ENCODE measurements at regions not wholly inside any gene's neighbourhood (a gene's known extent, or its start where the extent isn't known, plus 50 kb on each side); places are given as distances from the start of the nearest gene placed in this dataset.

DNA sequence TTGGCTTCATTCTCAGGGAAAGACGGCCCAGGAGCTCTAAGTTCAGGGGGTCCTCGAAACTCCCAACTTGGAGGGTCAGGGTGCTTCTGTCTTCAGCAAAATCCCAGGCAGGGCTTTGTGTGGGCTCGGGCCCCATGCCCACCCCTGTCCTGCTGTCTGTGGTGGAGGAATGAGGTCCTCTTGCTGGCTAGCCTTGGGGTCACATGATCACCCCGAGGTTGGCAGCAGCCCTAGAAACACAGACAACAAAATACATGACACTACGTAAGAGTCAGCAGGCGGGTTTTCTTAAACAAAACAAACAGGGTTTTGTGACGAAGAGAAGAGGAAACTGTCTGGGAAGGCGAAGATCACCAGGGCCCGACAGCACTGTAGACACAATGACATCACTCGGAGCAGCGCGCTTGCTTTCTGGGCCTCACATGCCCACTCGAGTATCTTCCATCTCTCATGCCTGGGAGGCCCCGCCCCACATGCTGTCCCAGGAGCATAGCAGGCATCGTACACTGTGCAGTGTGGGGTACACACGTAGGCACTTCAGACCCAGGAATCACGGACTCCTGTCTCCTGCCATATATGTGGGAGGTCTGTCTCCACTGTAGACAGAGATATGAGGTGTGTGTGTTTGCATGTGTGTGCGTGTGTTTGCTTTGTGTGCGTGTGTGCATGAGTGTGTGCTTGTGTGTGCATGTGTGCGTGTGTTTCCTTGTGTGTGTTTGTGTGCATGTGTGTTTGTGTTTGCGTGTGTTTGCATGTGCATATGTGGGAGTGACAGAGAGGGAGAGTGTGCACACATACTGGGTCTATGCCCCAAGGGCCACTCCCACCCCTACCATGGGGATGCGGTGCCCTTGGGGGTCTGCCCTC lies 94.7 kb downstream of the SIK1 start:
- DNase-seq, result no peak

DNA sequence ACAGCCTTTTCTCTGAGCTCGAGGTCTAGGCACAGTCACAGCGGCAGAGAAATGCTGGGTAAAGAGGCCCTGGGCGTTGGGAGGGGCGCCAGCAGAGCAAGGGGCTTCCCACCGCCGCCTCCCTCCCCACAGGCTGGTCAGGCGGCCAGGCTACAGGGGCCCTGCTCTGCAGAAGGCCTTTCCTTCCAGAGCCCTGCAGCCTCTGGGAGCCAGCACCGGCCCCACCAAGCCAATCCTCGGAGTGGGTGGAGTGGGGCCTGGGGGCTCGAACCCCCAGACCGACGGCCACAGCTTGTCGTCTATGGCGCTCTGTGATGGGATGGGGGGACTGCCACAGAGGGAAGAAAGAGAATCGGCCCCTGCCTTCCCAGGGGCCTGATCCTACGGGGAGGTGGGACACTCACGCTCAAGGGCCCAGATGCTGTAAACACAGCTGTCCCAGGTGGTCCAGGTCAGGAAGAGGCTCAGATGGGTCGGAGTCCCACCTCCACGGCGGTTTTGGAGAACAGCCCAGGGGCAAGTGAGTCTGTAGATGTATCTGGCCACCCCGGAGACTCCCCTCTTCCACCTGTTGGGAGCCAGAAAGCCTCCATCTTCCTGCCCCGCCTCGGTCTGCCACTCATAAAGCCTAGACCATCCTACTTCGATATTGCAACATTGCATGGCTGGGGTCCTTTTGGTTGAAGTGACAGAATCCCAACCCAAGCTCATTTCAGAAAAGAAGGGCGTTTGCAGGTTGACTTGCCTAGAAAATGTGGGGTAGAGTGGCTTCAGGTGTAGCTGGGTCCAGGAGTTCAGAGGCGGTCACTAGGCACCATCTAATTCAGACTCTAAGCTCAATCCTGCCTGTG lies 95.6 kb downstream of the SIK1 start:
- no peak for DNase-seq

DNA sequence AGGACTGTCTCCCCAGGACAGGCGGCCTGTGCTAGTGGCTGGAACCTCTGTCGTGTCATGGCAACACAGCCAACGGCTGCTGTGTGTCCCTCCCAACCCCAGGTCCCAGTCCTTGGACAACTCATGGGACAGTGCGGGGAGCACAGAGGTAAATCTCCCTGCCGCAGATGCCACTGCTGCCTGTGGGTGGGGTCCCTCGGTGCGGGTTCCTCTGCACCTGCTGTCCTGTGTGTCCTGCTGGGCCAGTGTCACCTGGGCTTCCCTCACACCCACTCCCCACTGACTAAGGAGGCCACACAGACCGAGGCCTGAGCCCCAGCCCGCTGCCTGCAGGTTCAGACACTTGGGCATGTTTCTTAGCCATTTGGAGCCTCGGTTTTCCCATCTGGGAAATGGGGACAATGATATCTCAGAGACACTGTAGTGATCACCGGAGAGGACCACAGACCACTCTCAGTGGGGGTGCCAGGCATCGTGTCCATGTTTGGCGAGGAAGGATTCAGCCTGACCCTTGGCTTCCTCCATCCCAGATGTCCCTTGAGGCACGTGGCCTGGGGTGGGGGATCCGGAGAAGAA lies 96.5 kb downstream of the SIK1 start:
- no peak for DNase-seq

DNA sequence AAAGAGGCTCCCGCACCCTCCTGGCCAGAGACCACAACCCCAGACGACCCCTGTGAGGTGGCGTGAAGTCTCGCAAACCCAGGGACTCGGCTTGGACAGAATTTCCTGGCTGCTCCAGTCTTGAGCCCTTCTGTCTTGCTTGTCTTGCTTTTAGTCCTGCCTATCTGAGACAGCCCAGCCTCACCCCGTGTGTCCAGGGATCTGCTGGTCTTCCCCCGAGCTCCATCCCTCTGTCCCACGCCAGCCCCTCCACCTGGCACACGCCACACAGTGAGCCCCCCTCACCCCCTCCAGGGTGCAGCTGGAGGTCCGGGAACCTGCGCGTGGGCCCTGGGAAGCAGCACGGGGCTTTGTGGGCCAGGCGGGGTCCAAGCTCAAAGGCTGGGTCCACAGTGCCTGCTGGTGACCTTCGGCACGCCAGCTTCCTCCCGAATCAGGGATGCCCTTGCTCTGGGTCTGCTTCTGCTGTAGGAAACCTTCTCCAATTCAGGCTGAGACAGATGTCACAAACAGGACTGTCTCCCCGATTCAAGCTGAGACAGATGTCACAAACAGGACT lies 97.1 kb downstream of the SIK1 start:
- DNase-seq, result no peak

DNA sequence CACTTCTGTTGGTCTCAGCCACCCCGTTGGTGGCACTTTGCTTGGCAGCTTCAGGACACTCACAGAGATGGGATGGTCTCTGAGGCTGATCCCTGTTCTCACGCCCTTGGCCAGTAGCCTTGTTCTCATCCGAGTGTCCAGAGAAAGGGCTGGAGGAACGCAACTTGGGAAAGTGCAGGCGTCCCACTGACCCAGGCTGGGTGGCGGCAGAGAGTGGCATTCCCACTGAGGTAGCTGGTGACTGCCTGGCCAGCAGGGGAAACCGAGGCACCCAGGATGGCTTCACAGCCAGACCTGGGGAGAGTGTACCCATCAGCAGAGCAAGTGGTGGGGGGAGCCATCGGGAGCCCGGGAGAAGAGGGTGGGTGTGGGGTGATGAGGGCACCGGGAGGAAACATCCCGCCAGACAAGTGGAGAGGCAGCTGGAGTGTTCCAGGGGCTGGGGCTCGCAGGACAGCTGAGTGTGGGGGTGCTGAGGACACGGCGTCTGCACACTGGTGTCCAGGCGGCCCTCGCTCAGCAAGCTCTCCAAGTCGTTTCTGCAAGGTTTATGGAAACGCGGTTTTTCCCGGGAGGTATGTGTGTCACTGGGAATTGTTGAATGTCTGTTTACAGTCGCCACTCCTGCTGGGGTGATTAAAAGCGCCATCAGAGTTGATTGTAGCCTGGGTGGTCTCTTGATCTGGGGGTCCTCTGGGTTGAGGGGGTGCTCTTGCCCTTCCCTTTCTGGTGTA lies 97.8 kb downstream of the SIK1 start:
- no peak for DNase-seq

DNA sequence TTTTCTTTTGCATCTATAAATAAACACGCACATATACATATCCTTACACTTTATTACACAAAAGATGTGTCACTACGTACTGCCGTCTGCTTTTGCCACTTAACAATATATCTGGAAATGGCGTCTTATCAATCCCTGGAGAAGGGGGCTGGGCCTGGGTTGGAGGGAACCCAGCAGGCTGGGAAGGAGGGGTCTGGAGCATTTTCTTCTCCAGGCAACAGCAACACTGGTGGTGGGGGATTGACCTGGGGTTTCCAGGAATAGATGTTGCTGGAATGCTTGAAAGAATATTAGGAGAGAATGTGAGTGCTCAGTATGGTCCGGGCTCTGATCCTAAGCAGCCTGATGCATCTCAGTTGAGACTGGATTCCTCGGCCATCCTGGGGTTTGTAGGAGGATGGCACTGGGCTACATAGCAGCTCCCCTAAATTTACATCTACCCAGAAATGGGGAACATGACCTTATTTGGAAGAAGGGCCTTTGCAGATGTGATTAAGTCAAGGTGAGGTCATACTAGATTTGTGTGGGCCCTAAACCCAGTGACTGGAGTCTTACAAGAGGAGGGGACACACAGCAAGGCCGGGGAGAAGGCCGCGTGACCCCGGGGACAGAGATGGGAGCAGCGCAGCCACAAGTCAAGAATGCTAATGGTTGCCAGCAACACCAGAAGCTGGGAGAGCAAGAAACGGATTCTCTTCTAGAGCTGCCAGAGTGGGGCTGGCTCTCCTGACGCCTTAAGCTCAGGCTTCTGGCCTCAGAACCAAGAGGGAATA lies 98.6 kb downstream of the SIK1 start:
- DNase-seq, result no peak

DNA sequence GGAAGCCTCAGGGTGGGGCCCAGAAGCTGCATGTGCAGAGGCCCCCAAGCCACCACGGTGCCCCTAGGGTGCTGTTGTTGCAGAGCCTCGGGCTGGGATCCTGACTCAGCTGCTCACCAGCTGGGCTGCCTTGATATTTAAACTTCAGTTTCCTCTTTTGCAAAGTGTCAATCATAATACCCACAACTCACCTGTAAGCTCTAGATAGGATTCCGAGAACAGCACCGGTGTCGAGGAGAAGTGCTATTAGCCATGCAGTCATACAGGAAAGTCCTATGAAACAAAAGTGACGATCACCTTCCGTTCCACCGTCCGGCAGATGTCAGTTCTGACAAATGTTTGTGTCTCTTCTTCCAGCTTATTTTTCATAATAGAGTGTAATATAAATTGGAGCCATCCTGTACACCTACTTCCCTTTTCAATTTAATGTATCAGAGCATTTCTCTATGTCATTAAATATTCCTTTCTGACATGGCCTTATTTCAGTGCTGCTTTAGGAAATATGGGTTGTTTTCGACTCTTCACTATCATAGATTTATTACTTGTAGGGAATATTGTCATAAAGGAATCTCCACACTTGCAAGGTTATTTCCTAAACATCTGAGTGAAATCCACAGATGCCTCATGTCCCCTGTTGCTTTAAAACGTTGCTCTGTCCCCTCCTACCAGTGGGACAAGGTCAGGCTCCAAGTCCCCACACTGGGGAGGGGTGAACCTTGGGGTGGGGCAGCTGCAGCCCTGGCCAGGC lies 100.8 kb downstream of the SIK1 start:
- no peak for DNase-seq

DNA sequence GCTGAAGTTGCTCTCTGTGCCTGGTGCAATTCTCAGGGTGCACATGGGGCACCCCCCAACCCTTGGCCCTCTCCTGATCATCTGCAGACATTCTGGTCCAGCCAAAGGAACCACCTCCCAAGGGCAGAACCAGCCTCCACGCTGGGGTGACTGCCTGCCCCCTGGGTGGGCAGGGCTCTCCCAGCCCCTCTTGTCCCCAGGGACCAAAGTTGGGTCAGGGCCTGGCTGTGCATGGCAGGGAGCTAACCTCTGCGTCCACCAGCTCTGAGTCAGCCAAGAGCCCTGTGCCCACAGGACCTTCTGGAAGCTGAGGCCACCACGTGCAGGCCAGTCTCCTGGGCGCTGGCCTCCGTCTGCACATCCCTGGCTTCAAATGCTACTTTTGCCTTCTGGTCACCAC lies 101.9 kb downstream of the SIK1 start:
- DNase-seq, result no peak

DNA sequence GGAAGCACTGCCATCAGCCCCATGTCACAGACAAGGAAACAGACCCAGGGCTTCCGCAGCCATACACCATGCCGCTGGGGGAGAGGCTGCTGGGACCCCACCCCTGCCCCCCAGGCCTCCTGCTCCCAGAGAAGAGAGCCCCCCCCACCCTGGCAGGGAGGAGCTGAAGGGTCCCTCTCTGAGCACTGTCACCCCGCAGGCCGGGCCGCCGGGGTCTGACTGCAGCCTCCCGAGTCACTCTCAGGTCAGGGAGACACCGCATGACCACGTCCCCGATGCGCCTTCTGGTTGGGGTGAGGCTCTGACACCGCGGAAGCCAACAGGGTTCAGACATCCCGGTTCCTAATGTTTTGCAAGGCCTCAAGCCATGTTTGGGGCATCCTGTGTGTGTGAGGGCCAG lies 102.3 kb downstream of the SIK1 start:
- DNase-seq, result no peak

DNA sequence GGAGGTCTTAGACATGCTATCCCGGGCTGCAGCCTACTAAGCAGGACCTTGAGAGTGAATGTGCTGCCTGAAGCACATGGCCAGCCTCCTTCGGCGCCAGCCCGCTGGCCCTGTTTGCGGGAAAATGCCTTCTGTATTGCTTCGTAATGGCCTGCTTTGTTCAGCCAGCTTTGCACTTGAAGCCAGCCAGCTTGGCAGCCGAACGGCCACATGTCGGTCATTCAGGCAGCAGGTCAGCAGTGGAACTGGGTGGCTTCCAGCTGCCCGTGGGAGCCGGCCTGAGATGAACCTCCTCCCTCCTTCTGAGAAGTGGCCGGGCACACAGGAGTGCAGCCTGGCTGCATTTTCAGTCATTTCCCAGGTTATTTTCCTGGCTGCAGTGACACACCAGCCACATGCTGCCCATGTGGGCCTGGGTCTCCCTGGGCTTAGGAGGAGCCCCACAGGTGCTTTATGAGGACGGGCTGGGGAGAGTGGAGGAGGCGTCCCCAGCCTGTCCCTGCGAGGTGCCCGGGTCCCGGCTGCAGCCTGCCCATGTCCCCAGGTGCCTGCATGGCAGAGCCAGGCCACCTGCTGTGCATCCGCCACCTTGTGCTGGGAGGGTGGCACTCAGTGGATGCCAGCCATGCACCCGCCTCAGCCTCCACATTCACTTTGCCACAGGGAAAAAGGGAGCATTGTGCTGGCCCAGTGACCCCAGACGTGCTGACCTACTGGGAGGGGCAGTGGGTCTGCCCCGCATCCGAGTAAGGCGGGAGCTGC lies 103.5 kb downstream of the SIK1 start:
- no peak for DNase-seq

DNA sequence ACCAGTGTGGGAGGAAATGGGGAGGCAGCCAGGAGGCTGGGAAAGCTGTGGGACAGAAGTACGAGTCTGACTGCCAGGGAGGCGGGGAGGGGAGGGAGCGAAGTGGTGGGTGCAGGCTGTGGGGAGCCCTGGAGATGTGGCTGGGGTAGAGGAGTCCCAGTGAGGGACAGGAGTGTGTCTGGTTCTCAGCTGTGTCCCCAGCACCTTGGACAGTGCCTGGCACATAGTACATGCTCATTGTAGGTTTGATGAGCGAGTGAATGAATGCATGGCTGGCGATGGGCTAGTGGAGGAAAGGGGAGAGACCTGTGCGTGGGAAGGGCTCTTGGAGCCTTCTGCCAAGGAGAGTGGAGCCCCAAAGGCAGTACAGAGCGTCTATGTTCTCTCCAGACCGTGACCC lies 104.1 kb downstream of the SIK1 start:
- no peak for DNase-seq

DNA sequence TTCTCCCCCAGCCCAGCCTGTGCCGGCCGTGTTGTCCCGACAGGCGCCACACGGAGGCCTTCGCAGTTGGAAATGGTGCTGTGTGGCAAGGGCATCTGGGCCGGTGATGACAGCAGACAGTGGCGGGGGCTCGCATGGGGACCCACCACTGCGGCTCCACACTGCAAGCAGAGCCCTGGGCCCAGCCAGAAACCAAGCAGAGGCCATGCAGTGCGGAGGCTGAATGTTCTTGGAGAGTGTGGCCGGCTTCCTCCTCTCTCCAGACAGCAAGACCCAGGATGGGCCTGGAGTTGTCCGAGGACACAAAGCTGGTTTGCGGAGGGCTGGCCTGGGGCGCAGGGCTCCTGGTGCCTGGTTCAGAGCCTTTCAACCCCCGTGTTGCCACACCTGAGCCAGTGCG lies 104.6 kb downstream of the SIK1 start:
- DNase-seq, result no peak

DNA sequence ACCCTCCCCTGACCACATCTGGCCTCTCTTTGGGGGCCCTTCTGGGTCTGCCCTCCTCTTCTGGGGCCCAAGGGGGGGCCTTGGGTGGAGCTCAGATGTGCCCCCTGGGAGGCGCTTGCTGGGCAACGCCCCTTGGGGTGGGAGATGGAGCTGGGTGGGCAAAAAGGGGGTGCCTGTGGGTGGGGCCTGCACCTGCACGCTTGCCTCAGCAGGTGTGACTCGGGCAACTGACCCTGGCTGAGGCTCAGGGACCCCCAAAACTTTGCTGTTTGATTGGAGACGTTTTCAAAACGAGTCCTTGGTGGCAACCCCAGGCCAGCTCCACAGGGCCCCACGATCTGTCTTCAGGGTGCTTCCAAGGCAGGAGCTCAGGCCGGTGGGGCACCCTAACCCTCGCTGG lies 105.3 kb downstream of the SIK1 start:
- no peak for DNase-seq

DNA sequence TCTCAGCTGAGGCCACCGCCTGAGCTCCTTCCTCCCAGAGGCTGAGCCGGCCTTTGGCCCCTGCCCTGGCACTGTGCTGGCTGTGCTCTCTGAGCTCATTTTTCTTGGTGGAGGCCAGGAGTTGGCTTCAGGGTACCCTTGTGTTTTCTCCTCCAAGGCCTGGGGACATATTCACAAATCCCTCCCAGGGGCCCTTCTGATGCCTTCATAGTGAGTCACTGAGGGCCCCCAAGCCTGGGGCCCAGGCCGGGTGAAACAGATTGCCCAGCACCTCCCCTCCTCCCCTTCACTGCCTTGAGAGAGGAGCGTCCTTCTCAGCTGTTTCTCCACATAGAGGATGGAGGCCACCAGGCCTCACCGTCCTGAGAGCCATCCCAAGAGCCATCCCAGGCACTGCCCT lies 105.8 kb downstream of the SIK1 start:
- DNase-seq, result no peak

DNA sequence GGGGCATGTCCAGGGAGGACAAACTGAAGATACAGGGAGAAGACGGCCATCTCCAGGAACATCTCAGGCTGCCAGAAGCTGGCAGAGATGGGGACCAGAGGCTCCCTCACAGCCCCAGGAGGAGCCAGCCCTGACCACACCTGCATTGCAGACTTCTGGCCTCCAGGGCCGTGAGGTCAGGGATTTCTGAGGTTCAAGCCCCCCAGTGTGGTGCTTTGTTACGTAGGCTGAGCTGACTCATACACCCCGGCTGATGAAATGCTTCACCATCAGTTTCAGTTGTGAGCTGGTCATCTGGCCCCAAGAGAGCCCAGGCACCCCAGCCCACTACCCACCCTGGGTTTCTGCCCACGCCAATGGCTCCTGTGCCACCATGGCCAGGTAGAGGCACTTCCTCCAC lies 106.4 kb downstream of the SIK1 start:
- DNase-seq, result no peak

DNA sequence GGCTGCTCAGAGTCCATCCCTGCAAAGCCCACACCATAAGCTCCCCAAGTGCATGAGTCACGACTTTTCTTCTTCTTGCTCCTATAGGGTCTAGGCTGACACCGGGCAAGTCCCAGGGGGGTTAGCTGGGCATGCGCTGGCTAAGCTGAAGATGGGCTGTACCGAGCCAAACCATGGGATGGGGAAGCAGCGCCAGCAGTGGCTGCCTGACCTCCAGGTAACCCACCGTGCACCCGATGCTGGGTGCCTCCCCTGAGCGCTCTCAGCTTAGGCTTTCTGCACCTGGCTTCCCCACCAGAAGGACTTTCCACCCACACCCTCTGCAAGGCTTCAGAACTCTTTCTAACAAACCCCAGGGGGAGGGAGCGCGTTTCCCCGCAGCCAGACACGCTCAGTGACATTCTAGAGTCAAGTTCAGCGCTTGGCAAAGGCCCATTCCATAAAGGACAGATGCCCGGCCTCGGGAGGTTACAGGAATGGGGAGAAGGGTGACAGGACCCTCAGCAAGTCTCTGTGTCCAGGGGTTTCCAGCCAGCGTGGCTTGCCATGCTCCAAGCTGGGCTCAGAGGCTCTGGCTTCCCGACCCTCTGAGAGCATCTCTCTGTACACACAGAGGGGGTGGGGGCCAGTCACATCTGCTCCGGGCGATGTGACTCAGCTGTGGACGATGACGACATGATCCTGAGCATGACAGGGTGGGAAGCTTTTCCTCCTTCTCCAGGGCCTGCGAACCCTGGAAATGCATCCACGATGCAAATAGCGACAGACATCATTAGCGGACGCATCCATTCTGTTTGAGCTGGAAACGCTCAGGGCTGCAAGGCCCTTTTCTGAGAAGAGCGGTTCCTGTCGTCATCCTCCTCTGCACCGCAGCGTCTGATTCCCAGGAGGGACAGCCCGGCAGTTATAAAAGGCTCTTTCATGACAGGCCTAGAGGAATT lies 107.8 kb downstream of the SIK1 start:
- DNase-seq, result no peak

DNA sequence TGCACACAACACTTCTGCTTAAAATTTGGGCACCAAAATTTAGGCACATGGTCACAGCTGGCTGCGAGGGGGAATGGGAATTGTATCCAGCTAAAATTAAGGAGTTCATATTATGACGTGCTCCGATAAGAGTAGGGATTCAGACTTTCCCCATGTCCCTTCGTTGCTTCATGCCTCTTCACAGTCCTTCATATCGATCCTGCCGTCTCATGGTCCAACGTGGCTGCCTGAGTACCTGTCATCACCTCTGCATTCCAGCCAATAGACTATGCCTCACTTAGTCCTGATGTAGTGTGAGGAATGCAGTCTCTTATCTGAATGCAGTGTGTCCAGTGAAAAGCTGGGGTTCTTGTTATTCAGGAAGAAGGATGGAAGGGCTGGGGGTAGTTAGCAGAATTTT lies 108.6 kb downstream of the SIK1 start:
- no peak for DNase-seq

DNA sequence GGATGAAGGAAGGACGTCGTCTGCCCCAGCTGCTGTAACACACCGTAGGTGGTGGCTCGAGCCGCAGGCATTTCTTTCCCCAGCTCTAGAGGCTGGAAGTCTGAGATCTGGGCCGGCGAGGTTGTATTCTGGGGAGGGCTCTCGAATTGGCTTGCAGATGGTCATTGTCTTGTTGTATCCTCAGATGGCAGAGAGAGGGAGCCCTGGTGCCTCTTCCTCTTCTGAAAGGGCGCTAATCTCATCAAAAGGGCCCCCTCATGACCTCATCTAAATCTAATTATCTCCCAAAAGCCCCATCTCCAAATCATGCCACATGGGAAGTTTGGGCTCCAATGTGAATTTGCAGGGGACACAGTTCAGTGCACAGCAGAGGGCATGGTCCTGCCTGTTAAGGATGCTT lies 109.0 kb downstream of the SIK1 start:
- no peak for DNase-seq

DNA sequence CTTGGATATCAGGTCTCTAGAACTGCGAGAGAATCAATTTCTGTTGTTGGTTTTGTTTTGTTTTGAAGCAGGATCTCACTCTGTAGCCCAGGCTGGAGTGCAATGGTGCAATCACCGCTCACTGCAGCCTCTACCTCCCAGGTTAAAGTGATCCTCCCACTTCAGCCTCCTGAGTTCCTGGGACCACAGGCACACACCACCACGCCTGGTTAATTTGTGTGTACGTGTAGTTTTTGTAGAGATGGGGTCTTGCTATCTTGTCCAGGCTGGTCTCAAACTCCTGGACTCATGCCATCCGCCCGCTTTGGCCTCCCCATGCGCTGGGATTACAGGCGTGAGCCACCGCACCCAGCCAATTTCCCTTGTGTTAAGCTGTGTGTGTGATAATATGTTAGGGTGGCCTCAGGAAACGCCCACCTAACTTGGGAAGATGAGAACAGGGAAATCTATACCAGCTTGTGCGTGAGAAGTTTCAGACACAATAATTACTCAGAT lies 109.6 kb downstream of the SIK1 start:
- no peak for DNase-seq

Data from CD4-positive, alpha-beta T cell treated with Interleukin-1 beta for 1 hour (primary cell).